NT2/D1 (cell line): ENCODE measurements at regions not wholly inside any gene's neighbourhood (a gene's known extent, or its start where the extent isn't known, plus 50 kb on each side); places are given as distances from the start of the nearest gene placed in this dataset.

Source experiments
- SUZ12 ChIP-seq: IDR thresholded peaks from 2 replicates; pipeline ENCODE4 v1.6.1; 2011; ENCODE audit not compliant: insufficient read length, insufficient read depth; ENCODE audit errors: extremely low read depth
- YY1 ChIP-seq: IDR thresholded peaks from 2 replicates; pipeline ENCODE4 v1.6.1; 2011; ENCODE audit not compliant: insufficient read length, insufficient read depth
- ZNF274 ChIP-seq: IDR thresholded peaks from 2 replicates; pipeline ENCODE4 v1.6.1; 2011; ENCODE audit warnings: mild to moderate bottlenecking, low read depth, low read length

- TF ChIP-seq YY1: no peak
- no peak for TF ChIP-seq ZNF274
- no peak for TF ChIP-seq SUZ12
These were observed 82.4 kb downstream of the VEGFA start for GRCh38 chr6:43852350-43852864.
